Urothelium cell line (cell line): ENCODE measurements at regions not wholly inside any gene's neighbourhood (a gene's known extent, or its start where the extent isn't known, plus 50 kb on each side); places are given as distances from the start of the nearest gene placed in this dataset.

Experiments
- DNase-seq: peaks from one replicate; pipeline ENCODE4 v3.0.0; 2011; ENCODE audit warnings: low spot score, mixed read lengths
- FAIRE-seq: peaks from 2 replicates; lab custom pipeline; 2011; peaks lifted over from hg19 to GRCh38; lab: Jason Lieb, UNC

- FAIRE-seq (no peak), DNase-seq (no peak)
These were observed 120.0 kb downstream of the AQP4 start for GRCh38 chr18:26745288-26746181.

GRCh38 chr18:26741758-26742157 lies 123.7 kb downstream of the AQP4 start:
- DNase-seq (no peak), FAIRE-seq (no peak)

DNA sequence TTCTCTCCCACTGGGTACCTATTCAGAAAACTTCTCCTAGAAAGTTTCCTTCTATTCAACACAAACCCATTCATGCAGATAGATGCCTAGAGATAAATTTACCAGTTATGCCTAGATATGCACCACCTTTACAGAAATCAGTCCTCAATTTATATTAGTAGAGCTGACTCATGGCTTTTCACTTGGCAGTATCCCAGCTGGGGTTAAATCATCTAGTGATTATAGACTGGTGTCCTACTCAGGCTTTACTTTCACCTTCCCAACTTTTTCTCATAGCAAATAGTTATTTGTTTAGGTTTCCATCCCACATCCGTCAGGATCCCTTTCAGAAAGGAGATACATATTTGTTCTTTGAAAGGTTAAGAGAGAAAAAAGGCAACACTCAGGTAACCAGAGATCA lies 124.5 kb downstream of the AQP4 start:
- no peak for DNase-seq
- FAIRE-seq: no peak

DNA sequence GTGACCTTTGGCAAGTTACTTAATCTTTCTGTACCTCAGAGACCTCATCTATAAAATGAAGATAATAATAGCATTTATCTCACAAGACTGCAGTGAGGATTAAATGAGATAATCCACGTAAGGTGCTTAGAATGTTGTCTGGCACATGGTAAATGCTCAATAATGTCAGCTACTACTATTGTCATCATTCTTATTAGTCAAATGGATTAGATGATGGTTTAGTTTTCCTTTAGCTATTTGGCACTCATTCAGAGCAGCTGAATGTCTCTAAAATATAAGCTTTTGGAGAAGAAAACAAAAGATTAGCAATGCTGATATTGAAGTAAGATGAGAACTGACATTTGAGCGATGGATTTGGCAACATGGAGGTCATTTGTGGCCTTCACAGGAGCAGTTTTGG lies 125.1 kb downstream of the AQP4 start:
- FAIRE-seq: no peak
- no peak for DNase-seq

DNA sequence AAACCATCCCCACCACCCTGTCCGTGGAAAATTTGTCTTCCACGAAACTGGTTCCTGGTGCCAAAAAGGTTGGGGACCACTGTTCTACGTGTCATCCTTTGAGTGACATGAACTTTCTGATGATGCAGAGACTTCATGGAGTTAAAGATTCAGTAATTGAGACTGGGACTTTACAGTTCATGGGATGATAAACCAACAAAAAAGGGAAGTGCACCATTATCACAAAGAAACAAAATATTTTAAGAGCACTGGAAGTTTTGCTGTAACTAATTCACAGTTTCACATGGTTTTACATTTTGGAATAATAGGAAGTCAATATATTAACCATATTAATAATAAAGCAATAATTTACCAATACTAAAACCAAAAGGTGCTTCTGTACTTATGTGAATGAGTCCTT lies 126.8 kb downstream of the AQP4 start:
- FAIRE-seq: no peak

DNA sequence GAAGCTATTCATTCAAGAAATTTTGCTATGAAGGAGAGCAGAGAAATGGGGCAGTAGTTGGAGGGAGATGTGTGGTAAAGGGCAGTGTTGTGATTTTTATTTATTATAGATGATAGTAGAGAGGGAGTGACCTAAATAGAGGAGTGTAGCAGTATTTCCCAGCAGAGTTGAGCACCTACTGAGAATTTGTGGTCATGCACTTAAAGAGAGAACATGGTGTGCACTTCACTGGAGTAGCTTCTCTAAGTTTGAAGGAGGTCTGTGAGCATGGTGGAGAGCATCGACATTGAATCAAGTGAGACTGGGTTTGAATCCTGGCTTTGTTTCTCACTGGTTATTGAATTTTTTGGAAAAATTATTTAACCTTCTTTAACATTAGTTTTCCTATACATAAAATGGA lies 129.2 kb downstream of the AQP4 start:
- DNase-seq (no peak), FAIRE-seq (no peak)

More for the DNA sequence above, 126.8 kb downstream of the AQP4 start:
- no peak for DNase-seq

GRCh38 chr18:26734760-26735159 lies 130.7 kb downstream of the AQP4 start:
- DNase-seq (no peak), FAIRE-seq (no peak)

DNA sequence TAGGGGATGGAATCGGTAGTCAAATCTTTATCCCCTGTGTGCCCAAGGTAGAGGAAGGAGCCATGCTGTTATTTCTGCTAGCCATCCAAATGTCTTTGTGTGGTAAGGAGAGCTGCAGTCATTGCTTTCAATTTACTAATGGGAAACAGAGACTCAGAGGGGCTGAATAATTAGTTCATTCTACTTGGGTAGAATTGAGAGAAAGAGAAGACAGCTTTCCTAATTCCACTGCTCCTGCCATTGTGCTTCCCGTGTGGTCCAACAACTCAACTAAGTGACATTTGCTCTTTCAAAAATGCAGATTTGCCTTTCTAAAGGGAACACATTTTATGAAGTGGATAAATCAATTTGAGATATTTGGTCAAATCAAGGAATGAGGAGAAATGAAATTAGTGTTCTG lies 136.1 kb downstream of the AQP4 start:
- FAIRE-seq (no peak), DNase-seq (no peak)

DNA sequence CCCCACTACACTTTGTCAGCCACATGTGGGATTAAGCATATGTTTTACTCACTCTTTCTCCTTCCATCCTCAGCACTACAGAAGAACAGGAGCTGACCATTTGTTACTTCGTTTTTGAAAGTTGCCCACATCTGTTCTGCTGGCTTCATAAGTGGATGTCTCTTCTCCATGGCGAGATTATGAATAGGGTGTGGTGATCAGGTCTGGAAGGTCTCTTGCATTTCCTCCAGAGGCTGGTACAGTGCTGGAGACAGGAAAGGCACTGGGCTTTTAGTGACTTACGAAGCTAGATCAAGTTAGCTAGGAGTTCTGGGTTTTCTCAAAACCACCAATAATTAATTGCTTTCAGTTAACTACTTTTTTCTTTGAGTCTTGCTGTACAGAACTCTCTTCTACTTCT lies 136.5 kb downstream of the AQP4 start:
- no peak for FAIRE-seq
- no peak for DNase-seq

DNA sequence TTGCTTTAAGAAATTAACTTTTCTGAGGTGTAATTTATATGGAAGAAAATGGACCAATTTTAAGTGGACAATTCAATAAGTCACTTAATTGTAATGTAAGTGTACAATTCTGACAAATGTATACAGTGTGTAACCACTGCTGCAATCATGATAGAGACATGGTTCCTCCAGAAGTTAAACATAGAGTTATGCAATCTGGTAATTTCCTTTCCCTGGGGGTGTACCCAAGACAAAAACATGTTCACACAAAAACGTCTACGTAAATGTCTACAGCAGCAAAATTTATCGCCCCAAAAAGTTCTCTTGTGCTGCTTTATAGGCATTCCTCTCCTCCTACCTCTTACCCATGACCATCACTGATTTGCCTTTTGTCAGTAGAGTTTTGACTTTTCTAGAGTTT lies 141.5 kb downstream of the AQP4 start:
- no peak for DNase-seq
- no peak for FAIRE-seq

GRCh38 chr18:26722565-26722931 lies 143.0 kb downstream of the AQP4 start:
- DNase-seq (no peak), FAIRE-seq (no peak)

DNA sequence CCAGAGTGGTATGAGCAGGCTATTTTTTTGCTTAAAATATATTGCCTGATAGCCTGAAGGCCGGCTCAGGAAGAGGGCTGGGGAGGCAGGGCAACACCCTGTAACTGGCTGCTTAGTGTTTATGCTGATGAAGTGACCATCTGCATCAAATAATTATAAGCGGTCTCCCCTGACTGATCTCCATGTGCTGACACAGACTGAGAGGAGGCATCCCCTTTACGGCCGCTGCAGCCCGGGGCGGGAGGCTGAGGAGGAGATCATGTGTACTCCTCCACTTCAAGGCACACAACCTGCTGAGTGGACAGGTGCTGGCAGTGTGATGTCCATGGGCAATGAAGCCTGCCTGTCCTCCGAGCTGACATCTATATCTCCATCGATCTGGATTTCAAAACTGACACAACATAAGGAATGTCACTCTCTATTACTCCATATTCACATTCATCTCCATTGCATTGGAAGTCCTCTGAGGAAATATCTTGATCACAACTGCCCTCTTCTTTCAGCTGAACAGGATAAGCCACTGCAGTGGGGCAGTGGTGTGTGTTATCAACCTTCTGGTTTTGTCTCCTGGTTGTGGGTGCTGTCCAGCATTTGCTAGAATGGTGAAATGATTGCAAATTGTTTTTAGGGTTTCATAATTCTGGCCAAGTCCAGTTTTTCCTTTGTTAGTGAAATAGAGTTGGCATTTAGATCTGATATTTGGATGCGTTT lies 143.5 kb downstream of the AQP4 start:
- no peak for DNase-seq
- no peak for FAIRE-seq

- FAIRE-seq: no peak
These were observed 145.6 kb downstream of the AQP4 start for GRCh38 chr18:26719896-26720295.

DNA sequence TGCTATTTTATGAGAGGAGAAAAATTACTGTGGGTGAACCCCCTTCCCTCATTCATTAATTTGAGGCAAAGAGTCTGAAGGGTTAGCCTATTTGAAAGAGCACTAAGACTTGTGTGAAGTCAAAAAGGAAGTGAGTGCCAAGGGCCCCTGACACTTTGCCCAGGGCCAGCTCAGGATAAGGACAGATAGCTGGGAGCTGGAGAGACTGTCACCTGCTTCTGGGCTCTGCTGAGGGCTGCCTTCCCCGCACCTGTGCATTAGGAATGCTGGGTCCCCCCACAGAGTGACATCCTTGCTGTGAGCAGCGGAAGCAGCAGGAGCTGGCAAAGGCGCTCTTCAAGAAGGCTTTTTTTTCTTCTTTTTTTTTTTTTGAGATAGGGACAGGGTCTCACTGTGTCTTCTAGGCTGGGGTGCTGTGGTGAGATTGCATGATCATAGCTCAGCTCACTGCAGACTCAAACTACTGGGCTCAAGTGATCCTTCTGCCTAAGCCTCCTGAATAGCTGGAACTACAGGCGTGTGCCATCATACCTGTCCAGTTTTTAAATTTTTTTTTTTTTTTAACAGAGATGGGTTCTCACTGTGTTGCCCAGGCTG lies 148.3 kb downstream of the AQP4 start:
- DNase-seq (no peak), FAIRE-seq (no peak)

More at GRCh38 chr18:26719896-26720295, 145.6 kb downstream of the AQP4 start:
- no peak for DNase-seq

DNA sequence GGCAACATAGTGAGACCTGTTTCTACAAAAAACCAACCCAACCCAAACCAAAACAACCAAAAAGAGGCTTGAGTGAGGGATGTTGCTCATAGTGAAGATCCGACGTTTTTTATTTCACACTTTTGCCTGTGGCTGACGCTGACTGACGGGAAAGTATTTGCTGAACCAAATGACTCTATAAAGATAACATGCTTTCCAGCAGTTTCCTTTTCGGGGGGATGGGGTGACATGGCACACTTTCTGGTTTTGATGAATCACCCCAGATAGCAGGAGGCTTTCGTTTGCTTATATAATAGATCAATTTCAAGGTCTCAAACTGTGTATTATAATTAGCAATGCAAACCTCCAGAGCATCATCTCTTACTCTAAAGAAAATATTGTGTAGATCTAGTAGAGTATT lies 150.8 kb downstream of the AQP4 start:
- DNase-seq: no peak
- FAIRE-seq: no peak

DNA sequence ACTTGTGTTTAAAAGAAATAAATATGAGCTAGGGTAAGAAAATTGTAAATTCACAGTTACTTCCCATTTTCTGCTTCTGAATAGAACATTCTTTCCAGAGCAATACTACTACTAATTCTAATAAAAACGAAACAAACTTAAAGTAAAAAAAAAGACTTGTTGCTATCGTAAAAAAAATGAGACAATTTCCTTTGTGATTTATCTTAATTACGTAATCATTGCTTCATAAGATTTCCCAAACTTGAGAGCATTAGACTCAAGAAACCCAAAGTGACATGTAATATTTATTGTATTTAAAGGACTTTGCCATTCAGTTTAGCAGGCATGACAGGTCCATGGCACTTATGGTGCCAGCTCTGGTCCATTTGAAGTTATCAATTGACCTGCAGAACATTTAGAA lies 153.8 kb downstream of the AQP4 start:
- DNase-seq: no peak
- FAIRE-seq: no peak

GRCh38 chr18:26710470-26711096 lies 154.9 kb downstream of the AQP4 start:
- FAIRE-seq: no peak

GRCh38 chr18:26709897-26710296 lies 155.6 kb downstream of the AQP4 start:
- DNase-seq (no peak), FAIRE-seq (no peak)

More at GRCh38 chr18:26710470-26711096, 154.9 kb downstream of the AQP4 start:
- DNase-seq: peak; percentile 1

GRCh38 chr18:26708806-26709716 lies 156.4 kb downstream of the AQP4 start:
- FAIRE-seq (no peak), DNase-seq (no peak)

DNA sequence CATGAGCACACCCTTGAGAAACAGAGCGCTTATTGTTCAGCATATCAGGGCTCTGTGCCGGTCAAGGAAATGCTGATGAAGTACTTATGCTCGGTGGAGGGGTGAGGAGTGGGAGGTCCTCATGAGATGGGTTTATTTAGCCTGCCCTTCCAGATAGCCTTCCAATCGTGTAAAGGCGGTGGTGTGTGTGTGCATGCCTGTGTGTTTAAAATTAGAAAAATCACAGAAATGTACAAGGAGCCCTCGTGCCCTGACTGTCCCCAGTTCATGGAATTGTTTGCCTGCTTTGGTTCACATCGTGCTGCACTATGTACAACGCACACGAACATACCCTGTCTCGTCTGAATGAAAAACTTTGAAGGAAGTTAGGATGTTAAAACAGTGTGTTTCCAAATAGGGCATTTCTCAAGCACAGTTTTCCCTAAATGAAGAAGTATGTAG lies 158.6 kb downstream of the AQP4 start:
- DNase-seq (no peak), FAIRE-seq (no peak)
